ENCODE measurements at regions not wholly inside any gene's neighbourhood (a gene's known extent, or its start where the extent isn't known, plus 50 kb on each side); places are given as distances from the start of the nearest gene placed in this dataset.

- Histone ChIP-seq H3K4me2 (ENCODE audit: insufficient read depth, insufficient read length, low read length) (no peak overlapping the region), H3K27ac (ENCODE audit: insufficient read length, low read depth, low read length) (no peak overlapping the region), H3K9ac (ENCODE audit: extremely low read depth, insufficient read length, low read length) (no peak overlapping the region), H3K18ac (ENCODE audit: insufficient read length, low read depth, low read length) (no peak overlapping the region), H3K79me2 (ENCODE audit: insufficient read depth, low read length) (no peaks in the 10 kb centered on the region), H3K56ac (ENCODE audit: insufficient read length, low read depth, low read length) (no peak overlapping the region), H2AK5ac (ENCODE audit: insufficient read length, low read length) (no peak overlapping the region), H4K20me1 (ENCODE audit: control insufficient read depth, insufficient read depth, insufficient read length) (no peaks in the 10 kb centered on the region), H4K91ac (ENCODE audit: insufficient read length, low read depth, low read length) (no peak overlapping the region), H4K8ac (replicated peaks; ENCODE audit: insufficient read length, low read depth, low read length) (no peak overlapping the region), H2BK5ac (ENCODE audit: insufficient read length, low read length) (no peak overlapping the region), H2BK12ac (ENCODE audit: insufficient read length, low read depth, low read length) (no peak overlapping the region), H4K5ac (ENCODE audit: insufficient read length, low read depth, low read length) (no peak overlapping the region), H3K79me1 (ENCODE audit: insufficient read depth, low read depth, low read length, poor library complexity, severe bottlenecking) (no peaks in the 10 kb centered on the region), H3T11ph (ENCODE audit: low read length) (no peak overlapping the region), H3K9me3 (ENCODE audit: control insufficient read depth, low read depth, low read length) (no peaks in the 10 kb centered on the region), H3K4ac (ENCODE audit: low read depth, low read length) (no peak overlapping the region), H2AFZ (ENCODE audit: low read length) (no peak overlapping the region), H3K23me2 (ENCODE audit: insufficient read length, low read depth, low read length, poor library complexity, severe bottlenecking) (no peaks in the 10 kb centered on the region), H2BK15ac (ENCODE audit: low read depth, low read length) (no peak overlapping the region), H3K27me3 (ENCODE audit: insufficient read depth, low read length) (no peaks in the 10 kb centered on the region), H3K4me1 (ENCODE audit: insufficient read depth, low read length) (peaks cover 3% of the 10 kb centered on the region; the same call in 1 of the 2 replicates), H2BK20ac (ENCODE audit: low read depth, low read length, poor library complexity, severe bottlenecking) (no peak overlapping the region), H2BK120ac (ENCODE audit: low read depth, low read length, poor library complexity, severe bottlenecking) (no peak overlapping the region), H3K14ac (ENCODE audit: insufficient read depth, low read length) (no peak overlapping the region), H3K23ac (ENCODE audit: insufficient read length, low read depth, low read length) (no peak overlapping the region)
- Mint-ChIP-seq H3K4me1 (peaks cover 17 to 21% of the 10 kb centered on the region in 2 experiments), H3K4me3 (no peak overlapping the region), H3K9me3 (peaks cover 42 to 44% of the 10 kb centered on the region in 2 experiments), H3K27ac (no peak overlapping the region; a peak in 1 of 7 replicates), H3K27me3 (ENCODE audit: low read depth) (no peaks in the 10 kb centered on the region), H3K36me3 (ENCODE audit: insufficient read depth in 1 of 3, low read depth in 3 of 3) (no peaks in the 10 kb centered on the region; a peak in 2 of 7 replicates)
- no CpG with 5 or more reads among the region's 5 CpGs for WGBS (ENCODE audit: extremely low coverage, insufficient read length, low lambda C conversion rate)
- no peak for TF ChIP-seq CTCF (conservative IDR thresholded peaks at IDR 0.05)
- no peak for DNase-seq
Measured at GRCh38 chrX:13489454-13489853, 79.9 kb upstream of the EGFL6 start.

Measured in H9 (cell line).